ENCODE measurements at regions not wholly inside any gene's neighbourhood (a gene's known extent, or its start where the extent isn't known, plus 50 kb on each side); places are given as distances from the start of the nearest gene placed in this dataset.

DNA sequence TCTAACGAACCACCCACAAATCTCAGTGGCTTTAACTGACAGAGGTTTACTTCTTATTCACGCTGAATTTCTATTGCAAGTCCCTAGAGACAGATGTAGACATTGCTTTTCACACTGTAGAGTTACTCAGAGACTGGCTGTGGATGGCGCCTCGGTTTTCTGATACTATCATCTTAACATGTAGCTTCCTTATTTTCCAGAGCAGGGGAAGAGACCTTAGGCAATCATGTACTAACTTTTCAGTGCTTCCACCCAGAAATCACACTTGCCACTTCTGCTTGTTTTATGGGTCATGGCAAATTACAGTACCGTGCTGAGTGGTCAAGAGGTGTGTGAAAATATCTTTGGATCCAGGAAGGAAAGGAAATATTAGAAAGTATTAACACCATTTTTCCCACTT is 65.4 kb downstream of the MAF start:
- DNase-seq (ENCODE audit: low spot score): no peak
- Histone ChIP-seq H3K27ac (ENCODE audit: low read depth in 1 of 2, low read length in 2 of 2) (no peak overlapping the region), H3K4me1 (ENCODE audit: control insufficient read depth in 4 of 4, insufficient read depth in 4 of 4, low read length in 3 of 4) (no peaks in the 10 kb centered on the region), H3K4me3 (ENCODE audit: low read depth in 1 of 3, low read length in 3 of 3) (no peak overlapping the region), H3K9ac (ENCODE audit: low read depth in 1 of 2, low read length in 2 of 2) (no peak overlapping the region), H3K27me3 (ENCODE audit: control insufficient read depth in 4 of 4, insufficient read depth in 4 of 4, low read length in 3 of 4) (no peaks in the 10 kb centered on the region), H3K9me3 (ENCODE audit: control insufficient read depth in 4 of 4, low read length in 3 of 4) (no peaks in the 10 kb centered on the region), H3K36me3 (ENCODE audit: control insufficient read depth in 4 of 4, insufficient read depth in 3 of 4, low read depth in 1 of 4, low read length in 3 of 4) (no peaks in the 10 kb centered on the region)
- WGBS: 64% methylated on average over 5 of the region's 5 CpGs
- TF ChIP-seq, protein P1, sequence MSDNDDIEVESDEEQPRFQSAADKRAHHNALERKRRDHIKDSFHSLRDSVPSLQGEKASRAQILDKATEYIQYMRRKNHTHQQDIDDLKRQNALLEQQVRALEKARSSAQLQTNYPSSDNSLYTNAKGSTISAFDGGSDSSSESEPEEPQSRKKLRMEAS (IDR thresholded peaks at IDR 0.05): no peak
- TF ChIP-seq, protein P2, sequence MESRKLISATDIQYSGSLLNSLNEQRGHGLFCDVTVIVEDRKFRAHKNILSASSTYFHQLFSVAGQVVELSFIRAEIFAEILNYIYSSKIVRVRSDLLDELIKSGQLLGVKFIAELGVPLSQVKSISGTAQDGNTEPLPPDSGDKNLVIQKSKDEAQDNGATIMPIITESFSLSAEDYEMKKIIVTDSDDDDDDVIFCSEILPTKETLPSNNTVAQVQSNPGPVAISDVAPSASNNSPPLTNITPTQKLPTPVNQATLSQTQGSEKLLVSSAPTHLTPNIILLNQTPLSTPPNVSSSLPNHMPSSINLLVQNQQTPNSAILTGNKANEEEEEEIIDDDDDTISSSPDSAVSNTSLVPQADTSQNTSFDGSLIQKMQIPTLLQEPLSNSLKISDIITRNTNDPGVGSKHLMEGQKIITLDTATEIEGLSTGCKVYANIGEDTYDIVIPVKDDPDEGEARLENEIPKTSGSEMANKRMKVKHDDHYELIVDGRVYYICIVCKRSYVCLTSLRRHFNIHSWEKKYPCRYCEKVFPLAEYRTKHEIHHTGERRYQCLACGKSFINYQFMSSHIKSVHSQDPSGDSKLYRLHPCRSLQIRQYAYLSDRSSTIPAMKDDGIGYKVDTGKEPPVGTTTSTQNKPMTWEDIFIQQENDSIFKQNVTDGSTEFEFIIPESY (IDR thresholded peaks at IDR 0.05): no peak
- TF ChIP-seq FOXA2 (IDR thresholded peaks at IDR 0.05): no peak
- TF ChIP-seq FOXA1 (IDR thresholded peaks at IDR 0.05): no peak
- TF ChIP-seq SP1 (IDR thresholded peaks at IDR 0.05): no peak
- no peak for TF ChIP-seq HNF4G (IDR thresholded peaks at IDR 0.05)
- TF ChIP-seq JUND (IDR thresholded peaks at IDR 0.05): no peak
- no peak for TF ChIP-seq GABPA (IDR thresholded peaks at IDR 0.05 in 1 of 2, conservative IDR thresholded peaks at IDR 0.05 in 1 of 2)
- TF ChIP-seq TAF1 (conservative IDR thresholded peaks at IDR 0.05): no peak
- TF ChIP-seq RXRA (IDR thresholded peaks at IDR 0.05): no peak
- TF ChIP-seq EGR1 (IDR thresholded peaks at IDR 0.05; ENCODE audit: low read depth in 2 of 2): no peak
- TF ChIP-seq, protein P3, sequence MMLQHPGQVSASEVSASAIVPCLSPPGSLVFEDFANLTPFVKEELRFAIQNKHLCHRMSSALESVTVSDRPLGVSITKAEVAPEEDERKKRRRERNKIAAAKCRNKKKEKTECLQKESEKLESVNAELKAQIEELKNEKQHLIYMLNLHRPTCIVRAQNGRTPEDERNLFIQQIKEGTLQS (IDR thresholded peaks at IDR 0.05): no peak
- no peak for TF ChIP-seq YY1 (IDR thresholded peaks at IDR 0.05)
- TF ChIP-seq, protein P4, sequence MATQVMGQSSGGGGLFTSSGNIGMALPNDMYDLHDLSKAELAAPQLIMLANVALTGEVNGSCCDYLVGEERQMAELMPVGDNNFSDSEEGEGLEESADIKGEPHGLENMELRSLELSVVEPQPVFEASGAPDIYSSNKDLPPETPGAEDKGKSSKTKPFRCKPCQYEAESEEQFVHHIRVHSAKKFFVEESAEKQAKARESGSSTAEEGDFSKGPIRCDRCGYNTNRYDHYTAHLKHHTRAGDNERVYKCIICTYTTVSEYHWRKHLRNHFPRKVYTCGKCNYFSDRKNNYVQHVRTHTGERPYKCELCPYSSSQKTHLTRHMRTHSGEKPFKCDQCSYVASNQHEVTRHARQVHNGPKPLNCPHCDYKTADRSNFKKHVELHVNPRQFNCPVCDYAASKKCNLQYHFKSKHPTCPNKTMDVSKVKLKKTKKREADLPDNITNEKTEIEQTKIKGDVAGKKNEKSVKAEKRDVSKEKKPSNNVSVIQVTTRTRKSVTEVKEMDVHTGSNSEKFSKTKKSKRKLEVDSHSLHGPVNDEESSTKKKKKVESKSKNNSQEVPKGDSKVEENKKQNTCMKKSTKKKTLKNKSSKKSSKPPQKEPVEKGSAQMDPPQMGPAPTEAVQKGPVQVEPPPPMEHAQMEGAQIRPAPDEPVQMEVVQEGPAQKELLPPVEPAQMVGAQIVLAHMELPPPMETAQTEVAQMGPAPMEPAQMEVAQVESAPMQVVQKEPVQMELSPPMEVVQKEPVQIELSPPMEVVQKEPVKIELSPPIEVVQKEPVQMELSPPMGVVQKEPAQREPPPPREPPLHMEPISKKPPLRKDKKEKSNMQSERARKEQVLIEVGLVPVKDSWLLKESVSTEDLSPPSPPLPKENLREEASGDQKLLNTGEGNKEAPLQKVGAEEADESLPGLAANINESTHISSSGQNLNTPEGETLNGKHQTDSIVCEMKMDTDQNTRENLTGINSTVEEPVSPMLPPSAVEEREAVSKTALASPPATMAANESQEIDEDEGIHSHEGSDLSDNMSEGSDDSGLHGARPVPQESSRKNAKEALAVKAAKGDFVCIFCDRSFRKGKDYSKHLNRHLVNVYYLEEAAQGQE (IDR thresholded peaks at IDR 0.05): no peak
- no peak for TF ChIP-seq RAD21 (IDR thresholded peaks at IDR 0.05)
- no peak for TF ChIP-seq NR2F2 (IDR thresholded peaks at IDR 0.05)
- TF ChIP-seq, protein P5, sequence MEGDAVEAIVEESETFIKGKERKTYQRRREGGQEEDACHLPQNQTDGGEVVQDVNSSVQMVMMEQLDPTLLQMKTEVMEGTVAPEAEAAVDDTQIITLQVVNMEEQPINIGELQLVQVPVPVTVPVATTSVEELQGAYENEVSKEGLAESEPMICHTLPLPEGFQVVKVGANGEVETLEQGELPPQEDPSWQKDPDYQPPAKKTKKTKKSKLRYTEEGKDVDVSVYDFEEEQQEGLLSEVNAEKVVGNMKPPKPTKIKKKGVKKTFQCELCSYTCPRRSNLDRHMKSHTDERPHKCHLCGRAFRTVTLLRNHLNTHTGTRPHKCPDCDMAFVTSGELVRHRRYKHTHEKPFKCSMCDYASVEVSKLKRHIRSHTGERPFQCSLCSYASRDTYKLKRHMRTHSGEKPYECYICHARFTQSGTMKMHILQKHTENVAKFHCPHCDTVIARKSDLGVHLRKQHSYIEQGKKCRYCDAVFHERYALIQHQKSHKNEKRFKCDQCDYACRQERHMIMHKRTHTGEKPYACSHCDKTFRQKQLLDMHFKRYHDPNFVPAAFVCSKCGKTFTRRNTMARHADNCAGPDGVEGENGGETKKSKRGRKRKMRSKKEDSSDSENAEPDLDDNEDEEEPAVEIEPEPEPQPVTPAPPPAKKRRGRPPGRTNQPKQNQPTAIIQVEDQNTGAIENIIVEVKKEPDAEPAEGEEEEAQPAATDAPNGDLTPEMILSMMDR (IDR thresholded peaks at IDR 0.05; ENCODE audit: low read depth, low read length, missing input control): no peak
- TF ChIP-seq HNF4A (conservative IDR thresholded peaks at IDR 0.05): no peak
